Body of pancreas (tissue), 4 donors: ENCODE measurements at regions not wholly inside any gene's neighbourhood (a gene's known extent, or its start where the extent isn't known, plus 50 kb on each side); places are given as distances from the start of the nearest gene placed in this dataset.
"Not testable (repeated sequence)": the region's sequence is repeated elsewhere in the genome, so short reads cannot be mapped to it uniquely, and the experiment has no call there.

Experiments used
- ATAC-seq: fragments of 150-250 bp; one replicate; pipeline ENCODE4 v1.9.1; 2016
- DNase-seq, 4 donors: peaks; one replicate each; pipeline ENCODE4 v3.0.0-alpha.2; 2019
- H3K27ac ChIP-seq, 4 donors: fragments of 200-600 bp; sonication (generic); 1 replicate in 3 of 4; 2 replicates in 1 of 4; pipeline versions ENCODE4 v1.5.1 to v1.6.1; 2016 to 2019; ENCODE audit warnings: mild to moderate bottlenecking in 1 of 4, mixed read lengths in 1 of 4, moderate library complexity in 1 of 4
- H3K27me3 ChIP-seq, 2 donors: fragments of 200-600 bp; sonication (generic); one replicate each; pipeline ENCODE4 v1.6.0; 2016; ENCODE audit warnings: mild to moderate bottlenecking in 1 of 2
- H3K36me3 ChIP-seq, 2 donors: fragments of 200-600 bp; sonication (generic); replicated peaks in 1 of 2; 2 replicates each; pipeline ENCODE4 v1.5.1; 2016; ENCODE audit warnings: low read depth in 2 of 2; ENCODE audit not compliant: insufficient read depth in 1 of 2
- H3K4me1 ChIP-seq: fragments of 200-600 bp; sonication (generic); one replicate; pipeline ENCODE4 v1.6.0; 2016
- H3K4me3 ChIP-seq, 2 donors: fragments of 200-600 bp; sonication (generic); 1 replicate in 1 of 2; 2 replicates in 1 of 2; pipeline ENCODE4 v1.5.1; 2016 to 2019
- H3K9me3 ChIP-seq, 3 donors: fragments of 200-600 bp; sonication (generic); 1 replicate in 2 of 3; 2 replicates in 1 of 3; pipeline ENCODE4 v1.5.1; 2016
- POLR2A ChIP-seq, 3 donors: fragments of 450-650 bp; IDR thresholded peaks; one replicate each; pipeline ENCODE4 v1.6.1; 2016; ENCODE audit warnings: antibody characterized with exemption in 3 of 3, mild to moderate bottlenecking in 2 of 3
- WGBS, 2 donors: methylation state at CpG; one replicate each; pipeline ENCODE4 v1.1.5; 2017; 5-methylcytosine and 5-hydroxymethylcytosine counted together
- intact Hi-C: fragments of 100-400 bp; cut with DNase I; formaldehyde crosslinking; loops from one replicate; pipeline ENCODE4 v1.15.1; 2023
- TF ChIP-seq, protein P1 (sequence below), 7 experiments: fragments of 450-650 bp in 4 of 7; fragments of 200-600 bp in 3 of 7; sonication (generic) in 3 of 7; IDR thresholded peaks; one replicate each; pipeline ENCODE4 v1.5.1; 2016 to 2019; ENCODE audit warnings: antibody characterized with exemption in 7 of 7

DNA sequence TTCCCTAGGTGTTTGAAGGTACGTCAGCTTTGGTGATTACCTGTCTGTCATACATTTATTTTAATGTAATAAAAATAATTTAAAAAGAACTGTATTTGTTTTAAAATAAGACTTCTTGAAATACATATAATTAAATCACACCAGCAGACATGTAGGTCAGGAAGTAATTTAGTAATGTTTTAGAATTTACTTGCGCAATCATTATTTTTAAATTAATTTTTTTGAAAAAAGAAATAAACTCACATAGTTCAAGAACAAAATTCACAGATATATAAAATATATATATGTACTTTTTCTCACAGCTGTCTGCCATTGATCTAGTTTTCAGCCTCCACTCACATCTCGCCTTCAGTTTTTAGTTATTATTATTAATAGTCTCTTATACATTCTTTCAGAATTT, 875.9 kb downstream of the TTLL7 start:
- no peak for DNase-seq
- ATAC-seq, result no peak
- H3K4me3 ChIP-seq, result no peak overlapping the region
- no peak for TF ChIP-seq POLR2A (IDR thresholded peaks at IDR 0.05)
- TF ChIP-seq, protein P1, sequence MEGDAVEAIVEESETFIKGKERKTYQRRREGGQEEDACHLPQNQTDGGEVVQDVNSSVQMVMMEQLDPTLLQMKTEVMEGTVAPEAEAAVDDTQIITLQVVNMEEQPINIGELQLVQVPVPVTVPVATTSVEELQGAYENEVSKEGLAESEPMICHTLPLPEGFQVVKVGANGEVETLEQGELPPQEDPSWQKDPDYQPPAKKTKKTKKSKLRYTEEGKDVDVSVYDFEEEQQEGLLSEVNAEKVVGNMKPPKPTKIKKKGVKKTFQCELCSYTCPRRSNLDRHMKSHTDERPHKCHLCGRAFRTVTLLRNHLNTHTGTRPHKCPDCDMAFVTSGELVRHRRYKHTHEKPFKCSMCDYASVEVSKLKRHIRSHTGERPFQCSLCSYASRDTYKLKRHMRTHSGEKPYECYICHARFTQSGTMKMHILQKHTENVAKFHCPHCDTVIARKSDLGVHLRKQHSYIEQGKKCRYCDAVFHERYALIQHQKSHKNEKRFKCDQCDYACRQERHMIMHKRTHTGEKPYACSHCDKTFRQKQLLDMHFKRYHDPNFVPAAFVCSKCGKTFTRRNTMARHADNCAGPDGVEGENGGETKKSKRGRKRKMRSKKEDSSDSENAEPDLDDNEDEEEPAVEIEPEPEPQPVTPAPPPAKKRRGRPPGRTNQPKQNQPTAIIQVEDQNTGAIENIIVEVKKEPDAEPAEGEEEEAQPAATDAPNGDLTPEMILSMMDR (IDR thresholded peaks at IDR 0.05), result no peak
- no peaks in the 10 kb centered on the region for H3K9me3 ChIP-seq
- no peaks in the 10 kb centered on the region for H3K27me3 ChIP-seq
- H3K36me3 ChIP-seq, result no peaks in the 10 kb centered on the region
- H3K4me1 ChIP-seq, result no peaks in the 10 kb centered on the region
- H3K27ac ChIP-seq, result no peak overlapping the region
- intact Hi-C loops, result no loop called here
- WGBS, 2 donors, result 92 to 93% methylated on average over 3 of the region's 3 CpGs

DNA sequence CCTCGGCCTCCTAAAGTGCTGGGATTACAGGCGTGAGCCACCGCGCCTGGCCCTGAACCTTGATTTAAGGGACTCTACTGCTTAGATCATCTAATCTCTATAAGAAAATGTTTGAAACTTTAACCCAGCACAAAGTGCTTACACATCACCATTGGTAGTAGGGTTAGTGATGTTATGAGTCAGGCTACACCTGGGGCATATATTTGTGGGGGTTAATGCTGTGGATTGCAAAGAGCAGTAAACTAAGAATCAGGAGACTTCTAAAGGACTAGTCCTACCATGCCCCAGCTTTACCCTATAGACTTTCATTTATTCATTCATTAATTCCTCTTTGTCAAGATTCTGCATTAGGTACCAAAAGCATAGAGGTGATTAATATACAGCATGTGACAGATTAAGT, 880.5 kb downstream of the TTLL7 start:
- intact Hi-C loops, result no loop called here
- 96 to 100% methylated on average over 4 of the region's 4 CpGs for WGBS, 2 donors

DNA sequence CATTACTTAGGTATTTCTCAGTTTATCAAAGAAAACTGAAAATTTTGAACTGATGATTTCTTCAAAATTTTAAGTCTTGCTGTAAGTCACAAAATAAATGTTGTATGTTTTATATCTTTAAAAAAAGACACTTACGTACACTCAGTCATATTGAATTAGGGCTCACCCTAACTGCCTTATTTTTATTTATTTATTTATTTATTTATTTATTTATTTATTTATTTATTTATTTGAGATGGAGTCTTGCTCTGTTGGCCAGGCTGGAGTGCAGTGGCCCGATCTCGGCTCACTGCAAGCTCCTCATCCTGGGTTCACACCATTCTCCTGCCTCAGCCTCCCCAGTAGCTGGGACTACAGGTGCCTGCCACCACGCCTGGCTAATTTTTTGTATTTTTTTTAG, 881.9 kb downstream of the TTLL7 start:
- H3K9me3 ChIP-seq, intact Hi-C loops, H3K27ac ChIP-seq, DNase-seq, ATAC-seq, H3K36me3 ChIP-seq, H3K4me1 ChIP-seq, H3K27me3 ChIP-seq, H3K4me3 ChIP-seq: not testable (repeated sequence)
- WGBS, 2 donors, result 95 to 97% methylated on average over 4 of the region's 4 CpGs

More for the DNA sequence above, 880.5 kb downstream of the TTLL7 start:
- Histone ChIP-seq H3K4me1 (no peaks in the 10 kb centered on the region), H3K36me3 (no peaks in the 10 kb centered on the region), H3K27me3 (no peaks in the 10 kb centered on the region), H3K4me3 (no peak overlapping the region), H3K27ac (no peak overlapping the region), H3K9me3 (no peaks in the 10 kb centered on the region)
- ATAC-seq (no peak), DNase-seq (no peak)
- TF ChIP-seq, protein P1 (IDR thresholded peaks at IDR 0.05), result no peak
- TF ChIP-seq POLR2A (IDR thresholded peaks at IDR 0.05), result no peak

DNA sequence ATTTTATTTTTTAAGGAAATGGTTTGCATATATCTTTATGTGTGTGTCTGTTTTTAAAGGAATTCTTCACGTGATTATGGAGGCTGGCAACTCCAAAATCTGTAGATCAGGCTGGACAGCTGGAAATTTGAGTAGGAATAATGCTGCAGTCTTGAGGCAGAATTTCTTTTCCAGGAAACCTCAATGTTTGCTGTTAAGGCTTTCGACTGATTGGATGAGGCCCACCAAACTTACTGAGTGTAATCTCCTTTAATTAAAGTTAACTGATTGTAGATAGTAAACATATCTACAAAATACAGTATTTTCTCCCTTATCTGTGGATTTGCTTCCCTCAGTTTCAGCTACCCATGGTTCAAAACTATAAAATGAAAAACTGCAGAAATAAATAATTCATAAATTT, 883.1 kb downstream of the TTLL7 start:
- Histone ChIP-seq H3K4me1 (no peaks in the 10 kb centered on the region), H3K9me3 (no peaks in the 10 kb centered on the region), H3K27me3 (no peaks in the 10 kb centered on the region), H3K4me3 (no peak overlapping the region), H3K27ac (no peak overlapping the region), H3K36me3 (no peaks in the 10 kb centered on the region)
- DNase-seq, result no peak
- TF ChIP-seq POLR2A (IDR thresholded peaks at IDR 0.05), result no peak
- TF ChIP-seq, protein P1 (IDR thresholded peaks at IDR 0.05), result no peak
- intact Hi-C loops, result no loop called here
- no peak for ATAC-seq
- WGBS, 2 donors, result 63 to 70% methylated on average over 2 of the region's 2 CpGs

DNA sequence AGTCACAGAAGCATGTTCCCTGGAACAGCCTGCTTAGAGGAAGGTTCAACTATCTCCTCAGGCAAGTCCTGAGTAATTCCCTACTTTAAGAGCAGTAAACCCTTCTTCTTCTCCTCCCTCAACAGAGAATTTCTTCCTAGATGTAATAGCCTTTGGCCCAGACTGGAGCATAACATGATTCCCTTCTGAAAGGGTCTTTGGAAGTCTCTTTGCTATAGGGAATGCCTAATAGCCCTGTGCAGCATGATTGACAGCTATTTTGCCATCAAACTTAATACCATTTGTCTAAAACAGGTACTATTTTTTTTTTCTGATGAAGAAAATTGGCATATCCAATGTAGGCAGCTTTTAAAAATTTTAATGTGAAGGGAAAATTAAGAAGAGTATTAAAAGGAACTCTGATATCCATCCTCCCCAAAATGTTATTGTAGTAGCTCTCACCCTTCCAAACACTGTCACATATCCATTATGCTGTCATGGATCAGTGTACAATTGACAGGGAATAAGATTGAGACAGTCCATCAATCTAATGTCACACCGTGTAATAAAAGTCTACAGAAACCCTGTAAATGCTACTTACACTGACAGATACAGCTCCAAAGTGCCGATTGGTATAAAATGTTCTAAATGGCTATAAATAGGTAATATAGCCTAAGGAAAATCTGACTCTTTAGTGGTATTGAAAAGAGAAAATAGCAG, 884.6 kb downstream of the TTLL7 start:
- ATAC-seq, result no peak
- intact Hi-C loops, result no loop called here

More for the DNA sequence above, 884.6 kb downstream of the TTLL7 start:
- no peaks in the 10 kb centered on the region for H3K9me3 ChIP-seq
- no peaks in the 10 kb centered on the region for H3K36me3 ChIP-seq
- WGBS, 2 donors, result 85 to 95% methylated on average over 2 of the region's 2 CpGs
- H3K27me3 ChIP-seq, result no peaks in the 10 kb centered on the region
- no peak for DNase-seq
- no peak overlapping the region for H3K4me3 ChIP-seq
- TF ChIP-seq, protein P1 (IDR thresholded peaks at IDR 0.05), result no peak
- TF ChIP-seq POLR2A (IDR thresholded peaks at IDR 0.05), result no peak
- H3K4me1 ChIP-seq, result no peaks in the 10 kb centered on the region
- no peak overlapping the region for H3K27ac ChIP-seq
